ENCODE measurements at regions not wholly inside any gene's neighbourhood (a gene's known extent, or its start where the extent isn't known, plus 50 kb on each side); places are given as distances from the start of the nearest gene placed in this dataset.

DNA sequence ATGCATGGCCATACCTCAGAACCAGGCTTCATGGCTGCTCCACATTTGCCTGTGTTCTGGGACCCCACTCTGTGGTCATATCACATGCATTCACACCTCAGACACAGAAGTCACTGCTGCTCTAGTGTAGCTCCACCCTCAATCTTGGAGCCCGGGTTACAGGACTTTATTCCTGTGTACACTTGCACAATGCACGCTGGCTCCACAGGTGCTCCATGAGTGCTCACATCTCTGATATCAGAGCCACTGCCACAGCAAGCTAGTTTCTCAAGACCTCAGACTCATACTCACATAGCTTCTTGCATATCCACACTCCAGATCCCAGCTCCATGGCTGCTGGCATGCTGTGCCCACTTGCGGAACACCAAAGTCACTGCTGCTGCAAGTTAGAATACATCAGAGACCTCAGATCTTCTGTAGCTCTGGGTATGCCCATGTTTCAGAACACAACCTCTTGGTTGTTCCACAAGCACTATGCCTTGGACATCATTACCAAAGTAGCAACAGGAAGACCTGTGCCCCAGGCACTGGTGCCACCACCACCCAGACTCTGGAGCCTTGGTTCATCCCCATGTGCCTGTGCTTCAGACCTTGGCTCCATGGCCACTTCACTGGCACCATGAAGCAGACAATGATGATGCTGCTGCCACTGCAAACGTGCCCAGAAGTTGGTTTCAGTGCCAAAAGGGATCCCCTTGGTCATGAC, 269.5 kb upstream of the PCDH20 start:
- DNase-seq (ENCODE audit: extremely low spot score, unreplicated experiment): no peak
- no peak overlapping the region for H3K4me3 Mint-ChIP-seq (ENCODE audit: unreplicated experiment)
- H3K27ac Mint-ChIP-seq (ENCODE audit: unreplicated experiment): no peak overlapping the region
- TF ChIP-seq, protein P1, sequence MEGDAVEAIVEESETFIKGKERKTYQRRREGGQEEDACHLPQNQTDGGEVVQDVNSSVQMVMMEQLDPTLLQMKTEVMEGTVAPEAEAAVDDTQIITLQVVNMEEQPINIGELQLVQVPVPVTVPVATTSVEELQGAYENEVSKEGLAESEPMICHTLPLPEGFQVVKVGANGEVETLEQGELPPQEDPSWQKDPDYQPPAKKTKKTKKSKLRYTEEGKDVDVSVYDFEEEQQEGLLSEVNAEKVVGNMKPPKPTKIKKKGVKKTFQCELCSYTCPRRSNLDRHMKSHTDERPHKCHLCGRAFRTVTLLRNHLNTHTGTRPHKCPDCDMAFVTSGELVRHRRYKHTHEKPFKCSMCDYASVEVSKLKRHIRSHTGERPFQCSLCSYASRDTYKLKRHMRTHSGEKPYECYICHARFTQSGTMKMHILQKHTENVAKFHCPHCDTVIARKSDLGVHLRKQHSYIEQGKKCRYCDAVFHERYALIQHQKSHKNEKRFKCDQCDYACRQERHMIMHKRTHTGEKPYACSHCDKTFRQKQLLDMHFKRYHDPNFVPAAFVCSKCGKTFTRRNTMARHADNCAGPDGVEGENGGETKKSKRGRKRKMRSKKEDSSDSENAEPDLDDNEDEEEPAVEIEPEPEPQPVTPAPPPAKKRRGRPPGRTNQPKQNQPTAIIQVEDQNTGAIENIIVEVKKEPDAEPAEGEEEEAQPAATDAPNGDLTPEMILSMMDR (IDR thresholded peaks at IDR 0.05): no peak
- H3K27me3 Mint-ChIP-seq (ENCODE audit: unreplicated experiment): no peaks in the 10 kb centered on the region
- H3K9me3 Mint-ChIP-seq (ENCODE audit: unreplicated experiment): no peaks in the 10 kb centered on the region
- no peaks in the 10 kb centered on the region for H3K36me3 Mint-ChIP-seq (ENCODE audit: unreplicated experiment)
- no peaks in the 10 kb centered on the region for H3K4me1 Mint-ChIP-seq (ENCODE audit: unreplicated experiment)

DNA sequence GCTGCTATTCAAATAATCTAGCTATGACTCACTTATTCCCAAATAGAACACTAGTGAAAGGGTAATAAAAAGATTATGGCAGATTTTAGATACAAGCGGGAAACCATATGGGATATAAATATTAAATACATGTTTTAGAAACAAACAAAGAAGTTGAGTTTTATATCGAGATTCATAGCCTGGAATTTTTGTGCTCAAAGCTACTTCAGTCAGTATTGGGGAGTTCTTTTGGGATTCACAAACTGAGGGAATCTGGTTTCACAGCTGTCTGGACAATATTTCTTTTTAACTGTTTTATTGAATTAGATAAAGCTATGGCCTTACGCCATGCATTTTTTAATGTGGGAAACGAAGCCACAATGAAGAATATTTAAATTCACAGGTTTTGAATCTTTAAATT, 257.1 kb upstream of the PCDH20 start:
- Mint-ChIP-seq H3K27me3 (ENCODE audit: unreplicated experiment) (no peaks in the 10 kb centered on the region), H3K27ac (ENCODE audit: unreplicated experiment) (no peak overlapping the region), H3K4me3 (ENCODE audit: unreplicated experiment) (no peak overlapping the region), H3K36me3 (ENCODE audit: unreplicated experiment) (no peaks in the 10 kb centered on the region), H3K4me1 (ENCODE audit: unreplicated experiment) (no peaks in the 10 kb centered on the region), H3K9me3 (ENCODE audit: unreplicated experiment) (no peaks in the 10 kb centered on the region)
- no peak for DNase-seq (ENCODE audit: extremely low spot score, unreplicated experiment)
- TF ChIP-seq, protein P1 (IDR thresholded peaks at IDR 0.05): no peak

DNA sequence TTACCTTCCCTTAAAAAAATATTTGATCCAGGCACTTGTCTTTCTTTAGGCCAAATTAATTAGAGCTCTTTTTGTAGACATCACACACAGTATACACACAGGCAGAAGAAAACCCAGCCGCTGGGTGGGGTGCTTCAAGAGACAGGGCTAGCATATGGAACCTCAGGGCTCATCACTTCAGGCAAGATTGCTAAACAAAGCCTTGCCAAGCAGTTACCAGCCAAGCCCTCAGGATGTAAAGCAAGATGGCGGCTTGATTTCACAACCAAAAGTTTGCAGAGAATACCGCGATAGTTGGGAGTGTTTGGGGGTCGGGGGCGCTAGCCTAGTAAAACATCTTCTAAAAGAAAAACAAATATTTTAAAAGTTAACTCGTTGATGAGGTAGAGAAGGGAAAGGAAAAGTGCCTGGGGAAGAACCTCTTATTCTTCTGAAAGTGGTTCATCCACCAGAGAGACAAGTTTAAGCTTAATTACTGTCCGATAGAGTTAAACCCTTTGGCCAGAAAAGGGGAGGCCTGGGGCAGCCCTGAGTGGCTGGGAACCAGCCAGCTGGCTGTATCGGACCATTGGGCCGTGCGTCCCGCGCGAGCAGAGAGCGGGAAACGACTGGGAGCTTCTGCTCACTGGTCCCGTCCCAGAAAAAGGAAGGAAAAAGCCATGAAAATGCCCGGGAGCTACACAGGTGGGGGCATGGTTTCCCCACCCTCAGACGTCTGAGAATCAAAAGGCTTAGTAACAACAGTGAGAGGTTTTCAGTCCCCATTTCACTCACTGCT, 254.9 kb upstream of the PCDH20 start:
- no peaks in the 10 kb centered on the region for H3K4me1 Mint-ChIP-seq (ENCODE audit: unreplicated experiment)
- H3K27ac Mint-ChIP-seq (ENCODE audit: unreplicated experiment): no peak overlapping the region

DNA sequence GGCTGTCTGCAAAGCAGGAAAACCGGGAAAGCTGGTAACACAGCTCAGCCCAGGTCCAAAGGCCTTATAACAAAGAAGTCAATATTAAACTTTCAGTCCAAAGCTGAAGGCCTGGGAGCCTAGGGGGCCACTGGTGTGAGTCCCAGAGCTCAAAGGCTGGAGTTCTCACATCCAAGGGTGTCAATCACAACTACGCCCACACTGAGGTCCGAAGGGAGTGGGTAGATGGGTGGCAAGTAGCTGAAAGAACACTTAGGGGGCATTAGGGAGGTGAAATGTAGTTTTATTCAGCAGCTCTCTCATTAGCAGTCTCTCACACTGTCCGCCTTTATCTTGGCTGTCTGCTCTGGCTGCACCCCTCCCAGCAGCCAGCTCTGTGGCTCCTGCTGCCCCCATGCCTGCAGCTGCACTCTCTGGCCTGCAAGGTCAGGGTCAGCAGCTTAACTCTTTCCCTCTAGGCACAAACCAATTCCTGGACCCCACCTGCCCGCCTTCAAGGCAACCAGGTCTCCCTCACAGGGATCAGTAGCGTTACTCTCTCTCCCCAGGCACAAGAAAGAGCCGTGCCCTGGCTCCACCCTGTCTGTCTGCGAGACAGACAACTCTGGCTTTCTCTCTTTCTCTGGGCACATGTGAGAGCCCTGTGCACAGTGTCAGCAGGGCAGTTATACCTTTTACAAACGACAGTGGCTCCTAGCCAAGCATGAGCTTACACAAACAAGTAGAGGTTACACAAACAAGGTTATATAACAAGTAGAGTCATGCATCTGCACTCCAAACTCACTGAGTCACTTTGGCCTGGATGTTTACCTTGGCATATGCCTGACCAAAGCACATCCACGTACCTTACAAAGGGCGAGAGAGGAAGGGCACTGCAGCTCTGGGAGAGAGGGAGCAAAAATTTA, 249.4 kb upstream of the PCDH20 start:
- Mint-ChIP-seq H3K9me3 (ENCODE audit: unreplicated experiment) (no peaks in the 10 kb centered on the region), H3K36me3 (ENCODE audit: unreplicated experiment) (no peaks in the 10 kb centered on the region), H3K27me3 (ENCODE audit: unreplicated experiment) (no peaks in the 10 kb centered on the region), H3K4me1 (ENCODE audit: unreplicated experiment) (peaks cover 4% of the 10 kb centered on the region), H3K4me3 (ENCODE audit: unreplicated experiment) (no peak overlapping the region), H3K27ac (ENCODE audit: unreplicated experiment) (no peak overlapping the region)
- DNase-seq (ENCODE audit: extremely low spot score, unreplicated experiment): no peak
- TF ChIP-seq, protein P1 (IDR thresholded peaks at IDR 0.05): no peak

More for the DNA sequence above, 254.9 kb upstream of the PCDH20 start:
- Mint-ChIP-seq H3K9me3 (ENCODE audit: unreplicated experiment) (no peaks in the 10 kb centered on the region), H3K36me3 (ENCODE audit: unreplicated experiment) (no peaks in the 10 kb centered on the region), H3K27me3 (ENCODE audit: unreplicated experiment) (no peaks in the 10 kb centered on the region), H3K4me3 (ENCODE audit: unreplicated experiment) (no peak overlapping the region)
- no peak for DNase-seq (ENCODE audit: extremely low spot score, unreplicated experiment)
- TF ChIP-seq, protein P1 (IDR thresholded peaks at IDR 0.05): no peak
